SU-DHL-6 (cell line): ENCODE measurements at regions not wholly inside any gene's neighbourhood (a gene's known extent, or its start where the extent isn't known, plus 50 kb on each side); places are given as distances from the start of the nearest gene placed in this dataset.

Experiments
- CTCF ChIP-seq: fragments of 200-600 bp; sonication (generic); IDR thresholded peaks from one replicate; pipeline ENCODE4 v1.5.1; 2017; ENCODE audit warnings: antibody characterized with exemption, mild to moderate bottlenecking, low read length, moderate library complexity; ENCODE audit not compliant: insufficient read depth, poor library complexity, severe bottlenecking
- EZH2phosphoT487 ChIP-seq: fragments of 200-600 bp; sonication (generic), shearing (Covaris generic); conservative IDR thresholded peaks from 2 replicates; pipeline ENCODE4 v1.6.1; 2018; ENCODE audit warnings: mild to moderate bottlenecking, antibody characterized with exemption, low read length, moderate library complexity, mixed read lengths

- TF ChIP-seq CTCF (no peak), EZH2phosphoT487 (no peak)
These were observed 213.0 kb upstream of the IL12B start for GRCh38 chr5:159543326-159543725.
